H1 (cell line): ENCODE measurements at regions not wholly inside any gene's neighbourhood (a gene's known extent, or its start where the extent isn't known, plus 50 kb on each side); places are given as distances from the start of the nearest gene placed in this dataset.

ENCODE experiments used
- CHD7 ChIP-seq: fragments of 300-600 bp; sonication (generic); IDR thresholded peaks from 2 replicates; pipeline ENCODE4 v1.7.1; 2012; ENCODE audit warnings: low read length, moderate library complexity, mild to moderate bottlenecking, inconsistent platforms; ENCODE audit not compliant: insufficient replicate concordance
- NANOG ChIP-seq: IDR thresholded peaks from 2 replicates; pipeline ENCODE4 v1.6.1; 2011; ENCODE audit warnings: low read length, low read depth, mild to moderate bottlenecking, inconsistent platforms; ENCODE audit not compliant: insufficient read depth, poor library complexity, severe bottlenecking

- TF ChIP-seq CHD7 = peak; percentile 84
- peak; percentile 69 for TF ChIP-seq NANOG
Measured at GRCh38 chr12:77644915-77645605, 185.6 kb upstream of the NAV3 start (continued).
